HUDEP-2 (cell line): ENCODE measurements at regions not wholly inside any gene's neighbourhood (a gene's known extent, or its start where the extent isn't known, plus 50 kb on each side); places are given as distances from the start of the nearest gene placed in this dataset.

Experiments
- DNase-seq, 76 experiments: peaks; one replicate each; lab custom pipeline; 2025; ENCODE audit not compliant: unreplicated experiment in 76 of 76; lab: John Stamatoyannopoulos, UW

DNA sequence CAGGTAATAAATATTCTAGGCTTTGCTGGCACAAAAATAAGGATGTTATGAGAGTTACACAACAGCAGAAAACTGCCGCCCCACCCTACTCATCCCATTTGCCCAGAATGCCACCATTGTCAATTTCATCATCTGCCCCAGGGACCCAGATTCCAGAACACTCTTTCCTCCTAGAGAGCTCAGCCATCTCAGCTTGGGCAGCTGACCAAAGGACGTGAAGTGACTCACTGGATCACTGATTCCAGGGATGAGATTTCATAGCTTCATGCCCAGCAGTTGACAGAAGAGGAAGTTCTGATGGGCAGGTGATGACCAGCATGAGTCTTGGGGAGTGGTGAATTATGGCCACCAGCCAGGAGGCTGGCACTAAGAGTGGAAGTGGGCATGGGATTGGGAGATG is 450.3 kb downstream of the RMST start:
- DNase-seq: no peak

DNA sequence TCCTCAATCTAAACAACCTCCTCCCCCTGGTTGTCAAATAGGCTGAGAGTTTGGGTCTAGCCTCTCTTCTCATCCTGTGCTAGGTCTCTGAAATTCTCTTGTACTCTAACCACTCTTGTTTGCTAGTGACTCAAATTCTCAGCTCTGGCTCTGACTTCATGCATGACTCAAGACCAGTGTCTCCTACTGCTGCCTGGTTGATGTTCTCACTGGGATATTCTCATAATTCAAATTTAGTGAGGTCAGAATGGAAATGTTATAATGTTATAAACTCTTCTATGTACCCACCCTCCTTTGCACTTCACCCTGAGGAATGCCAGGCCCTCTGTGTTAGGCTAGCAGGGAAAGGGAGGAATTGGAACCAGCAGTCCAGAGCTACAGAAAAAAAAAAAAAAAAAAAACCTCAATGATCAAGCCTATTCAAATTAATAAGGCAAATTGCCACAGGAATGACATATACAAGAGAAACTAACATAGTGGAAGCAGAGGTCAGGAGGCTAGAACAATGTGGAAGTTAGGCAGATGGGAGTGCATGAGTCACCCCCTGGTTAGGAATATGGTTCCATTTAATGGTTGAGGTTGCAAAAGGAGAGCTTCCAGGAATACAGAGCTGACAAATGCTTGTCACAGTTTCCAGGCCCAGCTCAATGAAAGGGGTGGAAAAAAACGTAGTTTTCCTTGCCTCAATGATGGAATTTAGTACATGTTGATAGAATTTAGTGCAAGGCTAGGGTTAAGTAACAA is 459.5 kb downstream of the RMST start:
- no peak for DNase-seq

DNA sequence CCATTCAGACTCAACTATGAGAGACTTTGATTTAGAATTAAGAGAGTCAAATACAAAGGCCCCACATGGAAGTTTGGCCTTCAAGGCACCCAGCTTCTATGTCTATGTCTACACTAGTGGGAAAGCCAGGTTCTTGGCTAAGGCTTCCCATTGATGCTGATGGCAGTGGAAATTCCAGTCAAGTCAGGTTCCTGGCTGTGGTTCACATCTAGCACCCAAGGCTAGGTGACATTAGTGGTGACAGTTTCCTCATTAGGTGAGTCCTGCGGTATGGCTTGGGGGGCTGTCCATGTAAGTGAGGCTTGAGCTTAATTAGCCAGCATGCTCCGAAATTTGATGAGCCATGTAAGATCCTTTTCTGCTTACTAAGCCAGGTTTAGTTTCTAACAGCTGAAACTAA is 460.9 kb downstream of the RMST start:
- DNase-seq: no peak

DNA sequence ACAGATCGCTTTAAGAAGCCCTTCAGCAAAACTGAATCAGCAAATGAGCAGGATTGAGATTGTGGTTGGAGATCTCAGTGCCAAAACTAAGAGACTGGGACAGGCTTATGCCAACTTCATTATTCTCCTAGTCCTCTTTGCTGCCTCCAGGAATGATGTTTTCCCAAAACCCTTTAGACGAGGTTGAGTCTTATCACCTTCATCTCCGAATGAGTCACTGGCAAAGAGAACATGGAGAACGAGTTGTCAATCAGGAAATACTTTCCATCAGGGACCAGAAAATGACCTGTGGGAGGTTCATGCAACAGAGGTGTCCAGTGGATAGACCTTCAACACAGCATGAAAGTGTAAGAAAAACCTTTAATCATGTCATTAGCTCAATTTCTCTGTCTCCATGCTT is 461.5 kb downstream of the RMST start:
- no peak for DNase-seq

DNA sequence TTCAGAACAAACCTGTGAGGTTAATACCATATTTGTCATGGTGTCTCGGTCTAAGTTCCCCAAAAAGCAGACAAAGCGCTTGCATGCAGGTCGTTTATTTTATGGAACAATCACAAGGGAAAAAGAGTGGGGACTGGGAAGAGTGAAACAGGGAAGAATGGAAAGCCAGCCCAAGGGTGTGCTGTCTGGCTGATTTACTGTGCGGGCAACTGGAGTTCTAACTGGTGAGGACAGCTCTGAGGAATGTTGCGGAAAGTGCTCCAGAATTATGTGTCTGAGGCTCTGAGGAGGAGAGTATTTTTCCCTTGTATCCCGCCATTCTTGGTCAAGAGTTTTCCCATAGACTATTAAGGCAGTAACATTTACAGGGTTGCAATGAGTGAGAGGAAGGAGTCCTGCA is 465.4 kb downstream of the RMST start:
- DNase-seq: no peak

DNA sequence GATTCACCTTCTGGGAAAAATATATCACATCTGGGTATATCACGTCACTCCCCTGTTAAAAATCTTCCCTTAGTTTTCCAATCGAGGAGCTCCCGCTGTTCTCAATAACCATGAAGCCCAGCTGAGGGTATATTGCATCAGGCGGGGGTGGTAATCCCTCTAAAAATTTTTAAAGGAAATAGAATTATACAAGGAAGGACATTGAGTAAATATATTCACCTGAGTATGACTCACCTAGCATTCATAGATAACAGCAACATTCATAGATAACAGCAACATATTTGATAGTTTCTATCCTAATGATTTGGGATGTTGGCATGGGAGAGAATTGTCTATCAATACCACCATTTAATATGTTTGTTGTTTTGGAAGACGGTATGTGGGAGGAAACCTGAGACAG is 473.6 kb downstream of the RMST start:
- DNase-seq: no peak

DNA sequence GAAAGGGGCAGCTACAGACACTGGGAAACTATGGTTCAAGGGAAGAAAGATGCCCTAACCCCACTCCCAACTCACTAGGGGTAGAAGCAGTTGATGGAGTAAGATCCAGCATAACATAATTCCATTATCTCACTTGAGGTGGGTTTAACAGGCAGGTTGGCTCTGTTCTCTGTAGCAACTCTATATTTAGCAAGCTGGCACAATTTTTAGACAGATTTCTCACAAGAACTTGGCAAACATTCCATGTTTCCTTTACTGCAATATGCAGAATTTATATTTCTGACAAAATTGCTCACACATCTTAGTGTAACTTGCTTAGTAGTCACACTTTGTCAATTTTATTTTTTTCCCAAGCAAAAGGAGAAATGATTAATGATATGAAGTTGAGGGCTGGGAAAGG is 475.4 kb downstream of the RMST start:
- no peak for DNase-seq

DNA sequence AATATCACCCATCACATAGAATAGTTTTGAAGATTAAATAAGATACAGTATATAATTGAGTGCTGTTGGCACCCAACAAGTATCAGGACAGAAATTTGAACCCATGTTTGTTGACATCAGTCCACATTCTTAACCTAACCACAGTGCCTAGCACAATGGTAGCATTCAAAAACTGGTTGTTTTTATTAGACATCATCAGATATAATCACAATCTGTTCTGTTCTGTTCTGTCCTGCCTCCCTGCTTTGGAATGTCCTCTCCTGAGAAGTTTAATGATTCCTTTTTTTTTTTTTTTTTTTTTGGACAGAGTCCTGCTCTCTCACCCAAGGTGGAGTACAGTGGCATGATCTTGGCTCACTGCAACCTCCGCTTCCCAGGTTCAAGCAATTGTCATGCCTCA is 476.6 kb downstream of the RMST start:
- DNase-seq: no peak

DNA sequence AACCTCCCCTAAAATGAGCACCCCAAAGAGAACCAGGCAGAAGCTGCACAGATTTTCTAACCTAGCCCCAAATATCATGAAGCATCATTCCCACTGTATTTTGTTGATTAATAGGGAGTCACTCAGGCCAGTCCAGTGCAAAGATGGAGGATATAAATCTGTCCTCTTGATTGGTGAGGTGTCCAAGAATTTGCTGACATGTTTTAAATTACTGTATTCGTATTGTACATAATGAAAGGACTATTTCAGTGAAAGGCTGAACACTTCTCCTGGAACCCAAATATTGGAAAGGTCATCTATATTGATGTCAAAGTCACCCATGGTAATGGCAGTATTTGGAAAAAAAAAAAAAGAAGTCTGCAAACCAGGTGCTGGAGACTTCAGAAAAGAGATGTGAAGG is 477.5 kb downstream of the RMST start:
- DNase-seq: no peak

DNA sequence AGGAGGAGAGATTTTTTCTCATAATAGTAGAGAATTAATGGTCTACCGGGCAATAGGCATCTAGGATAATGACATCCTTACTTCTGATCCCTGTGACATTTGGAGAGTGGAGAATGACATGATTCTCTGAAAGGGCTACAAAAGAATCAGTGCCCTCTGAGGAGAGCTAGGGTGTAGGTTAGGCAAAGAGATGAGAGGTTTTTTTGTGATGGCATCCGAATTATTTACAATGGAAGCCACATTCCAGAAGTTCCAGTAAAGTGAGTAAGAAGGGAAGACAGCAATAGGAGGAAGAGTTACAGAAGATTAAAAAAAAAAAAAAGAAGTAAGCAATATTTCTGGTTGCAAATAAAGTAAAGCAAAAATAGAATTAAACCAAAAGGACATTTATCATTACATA is 478.0 kb downstream of the RMST start:
- no peak for DNase-seq

DNA sequence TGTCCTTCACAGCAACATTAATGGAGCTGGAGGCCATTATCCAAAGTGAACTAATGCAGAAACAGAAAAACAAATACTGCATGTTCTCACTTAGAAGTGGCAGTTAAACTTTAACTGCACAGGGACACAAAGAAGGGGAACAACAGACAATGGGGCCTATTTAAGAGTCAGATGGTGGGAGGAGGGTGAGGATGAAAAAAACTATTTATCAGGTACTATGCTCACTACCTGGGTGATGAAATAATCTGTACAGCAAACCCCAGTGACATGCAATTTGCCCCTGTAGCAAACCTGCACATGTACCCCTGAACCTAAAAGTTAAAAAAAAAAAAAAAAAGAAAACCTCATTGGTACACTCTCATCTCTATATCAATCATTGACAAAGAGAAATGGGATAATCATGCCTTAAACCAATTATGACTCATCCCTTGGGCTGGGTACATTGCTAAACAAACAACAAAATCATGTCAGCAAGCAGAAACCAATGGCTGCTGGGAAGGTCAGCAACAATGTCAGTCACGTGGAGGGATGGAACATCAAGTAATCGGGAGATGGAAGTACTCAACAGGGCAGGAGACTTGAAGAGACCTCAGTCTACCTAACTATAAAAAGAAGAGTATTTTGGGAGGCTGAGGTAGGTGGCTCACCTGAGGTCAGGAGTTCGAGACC is 479.2 kb downstream of the RMST start:
- no peak for DNase-seq

DNA sequence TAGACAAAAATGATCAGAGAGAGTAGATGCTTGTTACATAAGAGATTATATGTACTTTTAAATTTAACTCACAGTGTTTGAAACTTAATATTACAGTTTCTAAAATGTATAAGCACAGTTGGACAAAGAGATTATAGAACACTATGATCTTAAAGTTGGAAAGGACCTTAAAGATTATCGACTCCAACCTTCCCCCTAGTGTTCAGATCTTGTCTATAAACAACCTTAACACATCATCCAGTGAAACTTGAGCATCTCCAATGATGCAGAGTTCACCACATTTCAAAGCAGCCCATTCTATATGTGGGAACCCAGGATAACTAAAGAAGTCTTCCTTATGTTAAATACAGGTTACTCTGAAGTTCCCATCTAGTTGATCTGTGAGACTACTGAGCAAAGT is 480.8 kb downstream of the RMST start:
- no peak for DNase-seq

DNA sequence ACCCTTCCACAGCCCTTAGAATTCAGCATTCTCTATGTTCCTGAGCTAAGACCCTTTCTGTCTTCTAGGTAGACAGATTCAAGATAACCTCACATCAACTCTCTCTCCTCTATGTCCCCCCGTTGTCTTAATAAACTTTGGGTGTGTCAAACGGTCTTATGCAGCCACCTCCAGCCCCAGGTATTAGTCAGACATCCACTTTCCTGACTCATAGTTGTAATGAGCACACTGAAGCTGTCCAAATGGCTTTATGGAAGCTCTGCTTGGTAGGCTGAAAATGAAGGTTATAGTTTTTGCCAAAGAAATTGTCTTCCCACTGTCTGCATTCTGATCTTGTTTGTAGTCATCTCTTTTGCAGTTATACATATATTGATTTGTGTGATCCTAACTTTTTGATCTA is 482.0 kb downstream of the RMST start:
- no peak for DNase-seq

DNA sequence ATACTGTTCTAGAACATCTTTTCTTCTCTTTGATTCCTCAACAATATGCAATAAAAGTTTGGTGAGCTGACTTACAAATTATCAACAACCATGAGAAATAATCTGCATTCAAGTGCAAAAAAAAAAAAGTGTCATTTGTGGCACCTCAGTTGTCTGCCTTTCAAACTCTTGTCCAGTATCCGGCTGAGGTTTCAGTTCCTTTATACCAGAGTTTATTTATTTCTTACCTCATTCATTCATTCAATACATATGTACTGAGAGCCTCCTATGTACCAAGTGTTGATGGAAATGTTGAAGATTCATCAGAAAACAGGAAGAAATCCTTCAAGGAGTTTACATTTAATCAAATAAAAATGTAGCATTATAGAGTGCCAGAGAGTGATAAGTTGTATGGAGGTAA is 484.1 kb downstream of the RMST start:
- no peak for DNase-seq

DNA sequence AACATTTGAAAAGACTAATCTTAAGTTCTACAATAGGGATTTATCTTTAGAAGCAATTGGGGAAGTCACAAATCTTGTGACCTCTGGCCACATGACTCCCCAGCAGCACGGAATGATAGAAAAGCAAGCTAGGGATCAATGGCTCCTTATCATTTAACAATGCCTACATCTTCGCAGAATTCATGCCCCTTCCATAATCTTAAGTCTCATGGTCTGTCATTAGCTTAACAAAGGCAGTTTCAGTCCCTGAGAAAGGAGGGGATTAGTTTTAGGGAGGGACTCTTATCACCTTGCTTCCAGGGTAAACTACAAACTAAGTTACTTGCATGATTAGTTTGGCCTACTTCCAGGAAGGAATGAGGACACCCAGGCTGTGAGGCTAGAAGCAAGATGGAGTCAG is 486.0 kb downstream of the RMST start:
- DNase-seq: no peak

DNA sequence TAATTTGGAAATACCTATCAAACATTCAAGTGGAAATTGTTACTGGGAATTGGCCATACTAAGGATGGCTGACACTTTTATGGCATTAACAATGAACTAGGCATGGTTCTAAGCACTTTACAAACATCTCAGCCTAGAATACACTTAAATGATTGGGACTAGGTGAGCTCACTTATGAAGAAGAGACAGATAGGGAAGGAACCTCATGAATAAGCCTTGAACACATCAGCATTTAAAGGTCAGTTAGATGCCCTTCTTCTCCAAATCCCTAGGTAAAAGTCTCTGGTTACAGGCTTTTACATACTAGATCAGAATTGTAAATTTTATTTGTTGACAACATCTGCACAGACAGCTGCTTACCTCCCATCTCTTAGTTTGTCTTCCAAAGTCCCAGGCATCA is 488.6 kb downstream of the RMST start:
- no peak for DNase-seq

DNA sequence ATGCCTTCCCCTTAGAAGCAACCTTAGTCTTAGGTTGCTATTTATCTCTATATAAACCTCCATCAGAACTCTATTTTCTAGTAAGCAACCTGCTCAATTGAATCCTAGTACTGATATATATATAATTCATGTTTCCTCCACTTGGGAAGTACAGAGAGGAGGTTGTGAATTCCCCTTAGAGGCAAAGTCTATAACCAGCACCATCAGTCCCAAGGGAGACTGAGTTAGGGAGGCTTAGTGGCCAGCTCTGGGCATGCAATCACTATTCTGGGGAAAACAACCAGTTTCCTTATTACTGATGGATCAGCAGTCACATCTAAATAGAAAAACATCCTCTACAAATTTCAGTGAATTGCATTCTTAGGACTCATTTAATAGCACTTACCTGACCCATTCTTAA is 489.1 kb downstream of the RMST start:
- DNase-seq: no peak

DNA sequence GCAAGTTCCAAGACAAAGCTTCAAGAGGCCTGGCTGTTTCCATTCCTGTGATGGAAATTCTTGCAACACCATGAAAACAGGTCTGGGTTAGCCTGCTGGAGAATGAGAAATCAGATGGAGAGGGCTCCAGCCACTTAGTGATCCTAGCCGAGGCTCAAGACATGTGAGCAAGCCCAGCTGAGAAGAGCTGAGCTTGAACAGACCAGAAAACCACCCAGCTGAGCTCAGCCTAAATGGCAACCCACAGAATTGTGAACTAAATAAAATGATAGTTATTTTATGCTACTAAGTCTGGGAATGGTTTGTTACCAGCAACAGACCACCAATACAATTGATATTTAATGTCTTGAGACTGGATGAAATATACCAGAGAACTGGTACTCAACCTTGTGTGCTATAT is 494.5 kb downstream of the RMST start:
- DNase-seq: no peak

DNA sequence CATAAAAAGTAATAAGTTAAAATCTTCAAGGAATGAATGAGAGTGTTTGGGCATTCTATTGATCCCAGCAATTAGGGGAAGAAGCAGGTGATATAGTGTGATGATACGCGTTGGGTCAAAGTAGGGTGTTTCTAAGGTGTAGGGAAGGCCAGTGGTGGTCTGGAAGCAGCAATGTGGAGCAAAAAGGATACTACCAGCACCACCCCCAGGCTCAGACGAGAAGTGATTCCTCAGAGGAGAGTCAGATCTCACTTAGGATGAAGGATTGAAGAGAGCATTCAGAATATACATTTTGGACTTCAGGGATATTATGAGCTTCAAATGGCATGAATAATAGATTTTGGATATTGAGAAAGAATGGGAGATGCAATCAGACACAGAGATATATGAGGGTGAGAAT is 497.6 kb downstream of the RMST start:
- DNase-seq: no peak

DNA sequence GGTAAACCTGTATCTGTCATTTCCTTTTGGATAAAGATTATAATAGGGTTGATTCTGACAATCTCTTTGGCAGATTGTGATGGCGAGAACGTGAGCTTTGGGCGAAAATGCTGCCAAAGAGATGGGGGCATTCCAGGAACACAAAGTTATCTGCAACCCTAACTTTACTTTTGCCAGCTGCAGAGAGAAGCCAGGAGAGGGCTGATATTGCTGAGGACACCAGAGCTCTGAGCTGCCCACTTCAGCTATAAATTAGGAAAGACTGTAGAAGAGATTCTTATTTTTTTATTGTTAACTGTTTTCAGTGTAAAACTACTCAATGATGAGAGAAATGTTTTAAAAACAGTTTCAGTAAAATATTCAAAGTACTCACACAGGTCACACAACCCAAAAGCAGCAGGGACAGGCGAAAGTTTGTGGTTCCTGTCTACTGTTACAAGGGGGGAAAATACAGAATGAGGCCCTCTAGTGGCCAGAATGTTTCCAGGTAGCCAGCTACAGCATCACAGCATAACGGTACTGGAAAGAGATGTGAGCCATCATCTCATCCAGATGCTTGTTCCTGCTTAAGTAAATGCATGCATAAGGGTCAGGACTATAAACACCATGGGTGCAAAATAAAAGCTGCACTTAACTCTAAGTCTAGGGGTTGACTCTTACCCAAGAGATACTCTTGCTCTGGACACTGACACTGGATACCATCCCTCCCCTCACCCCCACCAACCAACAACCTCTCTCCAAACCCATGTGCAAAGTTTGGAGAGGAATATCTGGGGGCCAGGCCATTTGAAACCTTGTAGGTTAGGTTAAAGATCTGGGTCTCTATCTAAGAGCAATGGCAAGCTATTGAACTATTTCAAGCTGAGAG is 498.4 kb downstream of the RMST start:
- DNase-seq: peak in 18 of 76 experiments; percentile 1 to 39 (median 7)

DNA sequence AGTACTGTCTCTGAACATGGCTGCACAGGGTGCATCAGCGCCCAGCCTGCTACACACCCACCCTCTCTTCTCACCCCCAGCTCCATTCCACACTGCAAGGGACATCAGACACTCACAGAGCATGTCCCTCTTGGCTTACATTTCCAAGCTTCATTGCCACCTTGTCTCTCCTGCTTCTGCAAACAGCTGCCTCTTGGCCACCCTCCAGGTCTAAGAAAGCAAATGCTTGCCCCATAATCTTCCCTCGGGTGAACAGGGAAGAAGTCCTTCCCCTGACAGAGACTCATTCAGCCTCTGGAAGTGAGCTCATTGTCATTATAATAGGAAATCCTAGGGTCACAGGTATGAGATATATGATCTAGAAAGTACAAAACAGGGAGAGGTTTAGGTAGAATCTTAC is 505.2 kb downstream of the RMST start:
- no peak for DNase-seq
